HG03066 (cell line): ENCODE measurements at regions not wholly inside any gene's neighbourhood (a gene's known extent, or its start where the extent isn't known, plus 50 kb on each side); places are given as distances from the start of the nearest gene placed in this dataset.
"Not testable (repeated sequence)": the region's sequence is repeated elsewhere in the genome, so short reads cannot be mapped to it uniquely, and the experiment has no call there.

Experiments used
- ATAC-seq: cut with Tn5 transposase; IDR thresholded peaks from one replicate; pipeline ENCODE4 v1.9.1; 2021; ENCODE audit warnings: low read depth; ENCODE audit not compliant: unreplicated experiment

DNA sequence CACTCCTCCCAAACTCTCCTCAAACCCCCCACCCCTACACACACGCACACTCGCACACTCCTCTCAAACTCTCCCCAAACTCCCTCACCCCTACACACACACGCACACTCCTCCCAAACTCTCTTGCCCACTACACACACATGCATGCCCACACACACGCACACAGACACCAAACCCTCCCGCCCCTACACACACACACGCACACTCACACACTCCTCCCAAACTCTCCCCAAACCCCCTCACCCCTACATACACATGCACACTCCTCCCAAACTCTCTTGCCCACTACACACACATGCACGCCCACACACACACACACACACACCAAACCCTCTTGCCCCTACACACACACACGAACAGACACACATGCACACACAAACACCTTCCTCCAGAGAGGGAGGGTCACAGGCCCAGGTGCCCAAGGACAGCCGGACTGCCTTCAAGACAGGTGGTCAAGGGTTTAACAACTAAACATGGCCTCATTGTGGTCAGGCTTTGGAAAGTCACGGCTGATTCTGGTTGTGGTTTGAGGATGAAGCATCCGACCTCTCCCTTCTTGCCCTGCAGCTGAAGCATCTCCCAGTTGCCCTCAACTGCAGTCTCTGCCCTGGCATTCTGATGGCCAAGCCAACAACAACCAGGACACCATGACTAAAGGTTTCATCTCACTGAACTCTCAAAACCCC is 72.3 kb upstream of the SNTG2 start:
- no peak for ATAC-seq

DNA sequence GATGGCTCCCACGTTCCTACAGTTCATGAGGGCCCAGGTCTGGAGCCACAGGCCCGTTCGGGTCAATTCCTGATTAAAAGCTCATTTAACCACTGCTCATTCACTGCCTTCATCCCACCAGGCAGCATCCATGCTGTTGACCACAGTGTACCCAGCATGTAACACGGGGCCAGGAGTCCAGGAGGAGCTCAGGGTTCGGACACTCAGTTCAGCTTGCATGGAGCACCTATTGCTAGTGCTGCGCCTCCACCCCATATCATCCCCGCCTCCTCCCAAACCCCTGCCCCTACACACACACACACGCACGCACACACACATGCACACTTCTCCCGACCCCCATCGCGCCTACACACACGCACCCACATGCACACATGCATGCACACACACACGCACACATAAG is 72.9 kb upstream of the SNTG2 start:
- no peak for ATAC-seq

DNA sequence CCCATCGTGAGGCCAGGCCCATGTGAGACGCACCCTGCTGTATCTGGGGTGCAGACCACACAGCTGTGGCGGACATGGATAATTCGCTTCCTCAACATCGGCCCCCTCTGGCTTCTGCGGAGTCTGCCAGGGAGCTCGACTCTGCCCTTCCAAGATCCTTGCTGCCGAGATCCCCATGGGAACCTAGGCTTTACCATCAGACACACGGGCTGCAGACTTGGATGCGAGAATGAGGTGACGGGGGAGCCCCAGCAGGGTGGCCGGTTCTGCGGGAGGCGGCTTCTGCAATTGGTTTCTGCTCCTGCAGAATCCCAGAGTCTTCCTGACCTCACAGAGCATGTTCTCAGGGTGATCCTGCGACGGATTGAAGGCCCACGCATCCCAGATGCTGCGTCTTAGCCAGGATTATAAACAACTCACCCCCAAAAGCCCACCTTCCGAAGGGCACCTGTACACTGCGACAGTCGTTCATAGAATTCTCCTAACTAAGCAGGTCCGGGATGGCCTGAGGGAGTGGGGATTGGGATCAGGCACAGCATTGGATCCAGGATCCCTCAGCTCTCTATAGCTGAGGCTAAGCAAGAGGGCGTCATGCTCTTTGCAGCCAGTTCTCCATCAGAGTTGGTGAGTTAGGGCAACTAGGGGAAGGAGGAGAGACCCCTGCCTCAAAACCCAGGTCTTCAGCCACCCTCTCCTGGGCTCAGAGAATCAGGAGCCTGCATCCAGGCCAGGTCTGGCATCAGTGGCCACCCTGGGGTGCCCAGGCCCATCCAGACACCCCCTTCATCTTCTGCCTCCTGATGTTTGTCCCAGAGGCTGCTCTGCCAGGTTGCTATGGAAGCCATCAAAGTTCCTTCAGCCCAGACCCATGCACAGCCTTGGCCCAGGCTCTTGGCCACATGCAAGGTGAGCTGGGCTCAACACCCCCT is 74.7 kb upstream of the SNTG2 start:
- no peak for ATAC-seq

DNA sequence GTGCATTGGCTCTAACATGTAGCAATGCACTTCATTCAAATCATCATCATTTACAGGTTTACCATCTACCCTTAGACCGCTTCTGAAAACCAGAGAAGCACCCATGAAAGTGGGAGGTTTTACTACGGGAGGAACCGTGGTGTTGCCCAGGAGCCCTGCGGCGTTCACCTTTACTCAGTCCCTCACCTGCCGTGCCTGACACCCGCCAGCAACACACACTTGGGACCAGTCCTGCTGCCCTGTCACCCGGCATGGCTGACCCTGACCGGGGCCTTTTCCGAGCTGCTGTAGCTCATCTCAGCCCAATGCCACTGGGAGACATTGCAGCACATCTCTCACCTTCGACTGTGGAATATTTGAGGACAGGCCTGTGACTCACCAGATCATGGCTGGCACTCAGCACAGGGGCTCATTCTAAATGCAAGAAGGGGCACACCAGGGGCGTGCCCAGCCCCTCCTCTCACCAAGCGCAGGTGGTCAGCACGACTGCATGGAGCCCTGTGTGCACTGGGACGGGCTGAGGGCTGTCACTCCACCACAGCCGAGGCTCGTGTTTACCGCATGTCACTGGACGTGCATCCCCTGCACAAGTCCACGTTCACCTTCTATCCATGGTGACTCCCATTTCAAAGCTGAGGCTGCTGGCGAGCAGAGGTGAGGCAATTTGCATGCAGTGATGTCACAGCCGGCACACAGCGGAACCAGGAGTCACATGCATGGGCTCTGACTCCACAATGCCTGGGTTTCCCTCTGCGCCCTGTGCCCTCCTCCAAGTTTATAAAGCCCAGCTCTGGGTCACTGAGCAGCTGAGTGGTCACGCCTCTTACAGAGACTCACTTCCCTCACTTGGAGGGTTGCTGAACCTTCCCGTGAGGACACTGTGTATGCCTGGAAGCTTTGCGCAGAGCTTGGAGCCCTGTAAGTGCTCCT is 76.7 kb upstream of the SNTG2 start:
- no peak for ATAC-seq

DNA sequence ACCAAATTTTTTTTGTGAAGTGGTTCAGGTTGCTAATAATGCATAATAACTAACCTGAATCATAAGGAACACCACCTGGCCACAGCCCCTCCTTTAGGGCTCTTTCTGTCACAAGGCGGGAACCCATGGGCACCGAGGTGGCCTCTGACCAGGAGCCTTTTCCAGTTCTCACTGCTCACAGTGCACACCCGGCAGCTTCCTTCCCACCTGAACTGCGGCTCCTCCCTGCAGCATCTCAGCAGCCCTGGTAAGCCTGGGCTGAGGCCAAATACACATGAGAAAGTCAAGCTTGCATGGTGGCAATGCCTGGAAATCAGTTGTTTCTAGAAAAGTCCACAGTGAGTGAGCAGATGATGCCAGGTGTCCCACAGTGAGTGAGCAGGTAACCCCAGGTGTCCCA is 77.6 kb upstream of the SNTG2 start:
- ATAC-seq: no peak

DNA sequence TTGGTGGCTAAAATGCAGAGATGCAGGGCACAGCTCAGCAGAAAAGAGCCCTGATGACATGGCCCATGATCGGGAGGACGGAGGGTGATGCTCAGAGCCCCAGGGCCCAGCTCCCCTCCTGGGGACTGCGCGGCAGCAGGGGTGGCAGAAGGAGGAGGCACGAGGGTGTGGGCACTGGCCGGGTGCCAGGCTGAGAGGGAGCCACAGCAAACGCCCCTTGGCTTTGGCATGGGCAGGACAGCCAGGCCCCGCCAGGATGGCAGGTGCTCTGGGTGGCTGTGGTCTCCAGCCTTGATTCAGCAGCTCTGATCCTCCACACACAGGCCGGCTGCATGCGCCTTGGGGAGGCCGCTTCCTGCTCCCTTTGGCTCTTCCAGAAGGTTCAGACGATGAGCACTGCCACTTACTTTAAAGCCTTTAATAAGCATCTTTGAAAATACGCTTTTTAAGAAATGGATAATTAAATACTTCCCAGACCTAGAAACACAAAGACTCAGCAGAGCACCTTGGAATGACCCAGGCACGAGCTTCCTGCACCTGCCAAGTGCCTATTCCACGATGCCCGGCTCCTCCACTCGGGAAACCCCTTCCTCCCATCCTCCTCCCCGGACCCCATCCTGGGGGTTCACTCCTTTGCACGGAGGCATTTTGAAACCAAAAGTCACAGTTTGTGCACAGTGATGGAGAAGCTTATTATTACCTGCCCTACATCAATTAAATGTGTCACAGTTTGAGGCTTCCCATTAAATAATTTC is 78.5 kb upstream of the SNTG2 start:
- ATAC-seq: no peak

DNA sequence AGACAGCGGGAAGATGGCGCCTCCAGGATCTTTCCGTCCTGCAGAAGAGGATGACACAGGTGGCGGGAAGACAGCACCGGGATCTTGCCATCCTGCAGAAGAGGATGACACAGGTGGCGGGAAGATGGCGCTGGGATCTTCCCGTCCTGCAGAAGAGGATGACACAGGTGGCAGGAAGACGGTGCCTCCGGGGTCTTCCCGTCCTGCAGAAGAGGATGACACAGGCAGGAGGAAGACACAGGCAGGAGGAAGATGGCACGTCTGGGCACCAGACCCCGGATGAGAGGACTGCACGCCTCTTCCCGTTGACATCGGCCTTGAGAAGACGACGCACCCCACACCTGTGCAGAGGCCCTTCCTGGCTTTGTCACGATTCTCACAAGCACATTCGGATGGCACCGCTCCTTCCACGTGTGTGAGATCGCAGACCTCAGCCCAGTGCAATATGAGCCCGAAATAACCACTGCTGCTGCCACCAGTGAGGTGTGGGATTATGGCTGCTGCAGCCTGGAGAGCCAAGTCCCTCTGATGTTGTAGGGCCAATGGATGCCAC is 79.4 kb upstream of the SNTG2 start:
- ATAC-seq: no peak

DNA sequence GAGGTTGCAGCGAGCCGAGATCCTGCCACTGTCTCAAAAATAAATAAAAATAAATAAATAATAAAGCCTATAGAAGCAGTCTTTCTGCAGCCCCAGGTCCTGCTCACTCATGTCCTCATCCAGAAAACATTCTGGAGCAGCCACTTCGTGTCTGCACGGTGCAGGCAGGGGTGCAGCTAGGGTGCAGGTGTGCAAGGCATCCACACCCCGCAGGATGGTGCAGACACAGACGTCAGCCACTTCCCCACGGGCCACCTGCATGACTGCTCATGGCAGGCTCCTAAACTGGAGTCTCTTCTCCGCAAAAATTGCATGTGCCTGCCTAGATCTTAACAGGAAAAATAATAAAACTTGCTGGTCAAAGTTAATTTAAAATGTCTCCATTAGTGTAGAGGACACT is 80.2 kb upstream of the SNTG2 start:
- ATAC-seq: no peak

DNA sequence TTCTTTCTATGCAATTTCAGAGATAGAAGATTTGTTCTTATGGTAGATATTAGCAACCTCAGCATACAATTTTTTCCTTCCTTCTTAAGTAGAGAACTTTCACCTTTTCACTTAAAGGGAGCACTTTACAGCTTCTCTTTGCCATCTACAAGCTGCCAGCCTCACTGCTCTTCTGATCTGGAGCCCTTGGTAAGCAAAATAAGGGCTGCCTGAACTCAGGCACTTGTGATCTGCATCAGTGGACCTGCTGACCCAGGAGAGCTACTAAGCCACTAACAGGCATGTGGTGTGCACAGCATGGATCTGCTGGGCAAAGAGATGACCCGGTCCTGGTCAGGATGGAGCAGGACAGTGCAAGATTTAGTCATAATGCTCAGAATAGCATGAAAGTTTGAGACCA is 80.8 kb upstream of the SNTG2 start:
- no peak for ATAC-seq

DNA sequence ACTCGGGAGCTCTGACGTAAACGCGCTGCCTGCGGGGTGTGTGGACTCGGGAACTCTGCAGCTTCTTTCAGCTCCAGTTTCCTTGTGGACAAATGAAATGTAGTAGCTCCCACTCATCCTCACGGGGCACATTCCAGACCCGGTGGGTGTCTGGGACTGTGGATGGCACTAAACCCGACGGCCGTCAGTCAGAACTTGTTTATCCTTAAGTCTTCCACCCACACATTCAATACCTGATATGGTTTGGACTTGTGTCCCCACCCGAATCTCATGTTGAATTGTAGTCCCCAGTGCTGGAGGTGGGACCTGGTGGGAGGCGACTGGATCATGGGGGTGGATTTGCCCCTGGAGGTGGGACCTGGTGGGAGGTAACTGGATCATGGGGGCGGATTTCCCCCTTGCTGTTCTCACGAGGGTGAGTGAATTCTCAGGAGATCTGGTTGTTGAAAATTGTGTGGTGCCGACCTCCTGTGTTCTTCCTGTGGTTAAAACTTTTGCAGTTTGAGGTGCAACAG is 81.2 kb upstream of the SNTG2 start:
- ATAC-seq: no peak

DNA sequence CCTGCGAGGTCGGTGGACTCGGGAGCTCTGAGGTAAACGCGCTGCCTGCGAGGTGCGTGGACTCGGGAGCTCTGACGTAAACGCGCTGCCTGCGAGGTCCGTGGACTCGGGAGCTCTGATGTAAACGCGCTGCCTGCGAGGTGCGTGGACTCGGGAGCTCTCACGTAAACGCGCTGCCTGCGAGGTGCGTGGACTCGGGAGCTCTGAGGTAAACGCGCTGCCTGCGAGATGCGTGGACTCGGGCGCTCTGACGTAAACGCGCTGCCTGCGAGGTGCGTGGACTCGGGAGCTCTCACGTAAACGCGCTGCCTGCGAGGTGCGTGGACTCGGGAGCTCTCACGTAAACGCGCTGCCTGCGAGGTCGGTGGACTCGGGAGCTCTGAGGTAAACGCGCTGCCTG is 81.8 kb upstream of the SNTG2 start:
- ATAC-seq: not testable (repeated sequence)

DNA sequence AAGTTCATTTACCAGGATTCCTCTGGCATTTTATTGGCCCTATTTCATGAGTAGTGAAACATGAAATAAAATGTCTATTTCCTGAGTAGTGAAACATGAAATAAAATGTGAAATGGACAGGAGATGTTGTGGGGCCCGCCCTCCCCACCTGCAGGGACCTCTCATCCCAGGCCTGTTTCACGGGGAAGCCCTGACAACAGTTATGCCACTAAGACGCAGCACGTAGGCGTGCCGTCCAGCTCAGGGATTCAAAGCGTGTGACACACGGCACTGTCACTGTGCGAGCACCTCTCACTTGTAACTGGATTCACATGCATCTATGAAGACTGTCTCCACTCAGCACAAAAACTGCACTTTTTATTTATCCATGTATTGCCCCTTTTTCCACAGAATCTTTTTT is 83.4 kb upstream of the SNTG2 start:
- ATAC-seq: no peak

DNA sequence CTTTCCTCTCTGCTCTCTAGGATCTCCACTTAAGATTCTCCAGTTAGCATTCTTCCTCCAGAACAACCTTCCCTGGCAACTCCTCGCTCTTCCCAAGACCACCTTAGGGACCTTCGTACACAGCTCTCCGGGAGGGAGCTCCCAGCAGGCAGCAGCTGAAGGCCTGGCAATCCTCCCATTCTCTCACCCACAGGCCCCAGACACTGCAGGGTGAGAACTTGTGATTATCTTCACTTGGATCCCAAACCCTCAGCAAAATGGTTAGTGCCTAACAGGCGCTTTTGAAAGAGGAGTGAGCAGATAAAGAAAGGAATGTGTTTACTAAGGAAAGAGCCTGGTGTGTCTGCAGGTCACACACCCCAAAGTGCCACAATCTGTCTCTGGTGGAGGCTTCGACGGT is 83.8 kb upstream of the SNTG2 start:
- no peak for ATAC-seq

DNA sequence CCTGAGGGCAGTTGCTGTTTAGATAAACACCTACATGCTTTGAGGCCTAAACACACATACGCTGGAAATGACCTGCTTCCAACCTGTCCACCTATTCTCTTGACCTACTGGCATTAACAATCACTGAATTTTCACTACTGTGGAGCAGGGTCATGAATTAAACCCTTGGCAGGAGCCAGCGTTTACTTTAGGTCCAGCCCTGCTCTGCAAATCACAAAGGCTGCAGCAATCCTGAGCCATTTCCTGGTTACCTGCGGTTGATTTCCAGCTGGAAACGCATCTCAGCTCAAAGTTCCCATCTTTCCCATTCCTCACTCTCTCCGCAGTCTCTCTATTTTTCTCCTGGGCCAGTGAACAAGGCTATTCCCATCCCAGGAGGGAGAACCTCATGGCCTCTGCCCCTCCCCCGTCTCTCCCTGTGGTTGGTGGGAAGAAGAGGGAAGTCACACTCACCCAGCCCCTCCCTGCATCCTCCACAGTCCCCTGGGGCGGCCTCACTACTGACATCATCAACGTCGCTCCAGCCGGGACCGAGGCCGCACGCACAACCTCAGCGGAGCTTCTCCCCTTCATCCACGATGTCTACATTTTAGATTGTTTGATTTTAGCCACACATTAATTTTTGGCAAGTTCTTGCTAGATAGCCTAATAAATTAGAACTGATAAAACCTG is 84.5 kb upstream of the SNTG2 start:
- no peak for ATAC-seq

DNA sequence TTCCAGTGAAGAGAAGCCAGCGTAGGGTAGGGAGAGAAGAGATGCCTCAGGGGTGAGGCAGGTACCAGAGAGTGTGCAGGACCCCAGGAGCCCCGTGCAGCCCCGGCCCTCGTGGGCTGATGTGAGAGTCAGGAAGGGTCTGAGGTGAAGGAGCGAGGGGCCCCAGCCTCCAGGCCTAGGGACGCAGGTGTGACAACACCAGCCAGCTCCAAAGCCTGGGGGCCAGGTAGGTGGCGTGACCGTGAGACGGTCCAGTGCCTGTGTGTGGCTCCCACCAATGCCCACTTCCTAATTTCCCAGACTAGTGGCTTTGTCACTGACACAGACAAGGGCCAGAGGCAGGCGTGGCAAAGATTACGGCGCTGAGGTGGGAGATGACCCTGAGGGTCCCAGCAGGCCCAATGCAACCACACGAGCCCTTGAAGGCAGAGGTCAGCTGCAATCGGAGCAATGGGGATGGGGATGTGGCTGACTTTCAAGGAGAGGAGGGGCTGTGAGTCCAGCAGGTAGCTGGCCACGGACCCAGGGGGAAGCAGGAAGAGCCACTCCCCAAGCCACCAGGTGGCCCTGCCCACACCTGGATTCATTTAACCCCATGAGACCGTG is 86.0 kb upstream of the SNTG2 start:
- ATAC-seq: no peak

DNA sequence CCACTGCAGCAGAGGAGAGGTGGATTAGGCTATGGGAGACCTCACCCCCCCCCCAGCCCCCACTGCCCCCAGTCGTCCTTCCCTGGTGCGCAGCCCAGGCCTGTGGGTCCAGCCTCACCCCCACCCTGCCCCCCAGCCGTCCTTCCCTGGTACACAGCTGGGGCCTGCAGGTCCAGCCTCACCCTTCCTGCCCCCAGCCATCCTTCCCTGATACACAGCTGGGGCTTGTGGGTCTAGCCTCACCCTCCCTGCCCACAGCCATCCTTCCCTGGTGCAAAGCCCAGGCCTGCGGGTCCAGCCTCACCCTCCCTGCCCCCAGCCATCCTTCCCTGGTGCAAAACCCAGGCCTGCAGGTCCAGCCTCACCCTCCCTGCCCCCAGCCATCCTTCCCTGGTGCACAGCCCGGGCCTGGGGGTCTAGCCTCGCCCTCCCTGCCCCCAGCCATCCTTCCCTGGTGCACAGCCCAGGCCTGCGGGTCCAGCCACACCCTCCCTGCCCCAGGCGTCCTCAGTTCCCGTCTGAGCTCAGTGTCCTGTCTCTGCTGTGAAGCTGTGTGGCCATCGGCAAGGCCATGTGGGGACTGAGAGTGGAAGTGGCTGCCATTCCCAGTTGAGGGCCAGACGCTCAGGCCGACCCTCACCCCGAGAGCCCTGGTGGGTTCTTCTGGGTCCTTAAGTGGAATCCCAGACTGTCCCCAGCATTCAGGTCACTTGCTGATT is 86.8 kb upstream of the SNTG2 start:
- no peak for ATAC-seq

DNA sequence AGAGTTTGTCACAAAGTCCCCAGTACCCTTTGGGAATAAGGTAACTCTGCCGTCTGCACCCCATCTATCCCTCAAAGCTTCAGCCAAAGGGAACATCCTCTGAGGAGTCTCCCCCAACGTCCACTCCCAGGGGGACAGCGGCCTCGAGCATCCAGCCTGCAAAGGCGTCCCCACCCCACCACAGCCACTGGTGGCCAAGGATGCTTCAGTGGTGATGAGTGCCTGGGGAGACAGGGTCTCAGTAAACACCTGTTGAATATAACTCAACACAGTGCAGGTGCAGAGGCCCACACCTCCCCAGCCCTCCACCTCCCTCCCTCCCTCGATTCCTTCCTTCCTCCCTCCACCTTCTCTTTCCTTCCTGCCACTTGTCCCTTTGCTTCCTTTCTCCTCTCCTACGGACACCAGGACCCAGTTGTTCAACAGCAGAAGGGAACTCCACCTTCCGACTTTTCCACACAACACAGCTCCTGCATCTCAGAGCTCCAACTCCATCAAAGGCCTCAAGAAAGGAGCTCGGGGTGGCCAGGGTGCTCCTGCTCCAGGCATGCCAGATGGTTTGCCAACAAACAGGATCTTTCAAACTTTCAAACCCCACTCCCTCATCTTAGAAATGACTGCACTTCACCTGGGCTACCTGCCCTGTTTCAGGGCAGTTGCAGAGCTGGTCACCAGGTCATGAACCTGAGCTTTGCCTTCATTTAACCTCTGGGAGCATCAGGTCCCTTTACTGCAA is 87.8 kb upstream of the SNTG2 start:
- ATAC-seq: no peak

DNA sequence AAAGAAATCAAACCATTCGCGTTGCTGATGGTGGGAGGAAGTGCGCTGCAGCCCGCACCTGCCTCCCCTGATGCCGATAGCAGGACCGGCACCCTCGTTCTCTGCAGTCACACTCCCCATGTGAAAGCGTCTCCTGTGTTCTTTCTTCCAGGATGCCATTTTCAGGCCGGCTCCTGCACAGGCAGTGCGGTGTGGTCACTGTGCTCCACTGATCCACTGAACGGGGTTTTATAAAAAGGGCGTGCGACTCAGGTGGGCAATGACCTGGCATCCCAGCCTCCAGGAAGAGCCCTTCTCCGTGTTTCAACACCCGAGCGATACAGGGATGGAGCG is 88.3 kb upstream of the SNTG2 start:
- ATAC-seq: no peak
